ENCODE measurements at regions not wholly inside any gene's neighbourhood (a gene's known extent, or its start where the extent isn't known, plus 50 kb on each side); places are given as distances from the start of the nearest gene placed in this dataset.
"Not testable (repeated sequence)": the region's sequence is repeated elsewhere in the genome, so short reads cannot be mapped to it uniquely, and the experiment has no call there.

GRCh38 chr22:19662049-19662684, 52.1 kb upstream of the SEPTIN5 start (continued):
- 0 out of 4 replicates have a peak, but pooled peaks of 1 of the 2 experiments have one; percentile 85 for TF ChIP-seq ZNF639 (CRISPR knock-in tag; conservative IDR thresholded peaks at IDR 0.05 in 1 of 2, IDR thresholded peaks at IDR 0.05 in 1 of 2)
- peak; percentile 30; the same call in 1 of the 2 replicates for TF ChIP-seq ZNF263 (CRISPR knock-in tag; IDR thresholded peaks at IDR 0.05; ENCODE audit: borderline replicate concordance)
- TF ChIP-seq JUND (IDR thresholded peaks at IDR 0.05; ENCODE audit: borderline replicate concordance, low read depth, low read length): 0 out of 2 replicates have a peak, but pooled peaks have one; percentile 12
- not testable (repeated sequence) for TF ChIP-seq JUND (tag; IDR thresholded peaks at IDR 0.05; ENCODE audit: borderline replicate concordance, low read depth, low read length); CEBPG (tag; conservative IDR thresholded peaks at IDR 0.05 in 1 of 2, IDR thresholded peaks at IDR 0.05 in 1 of 2)
- TF ChIP-seq, protein P1, sequence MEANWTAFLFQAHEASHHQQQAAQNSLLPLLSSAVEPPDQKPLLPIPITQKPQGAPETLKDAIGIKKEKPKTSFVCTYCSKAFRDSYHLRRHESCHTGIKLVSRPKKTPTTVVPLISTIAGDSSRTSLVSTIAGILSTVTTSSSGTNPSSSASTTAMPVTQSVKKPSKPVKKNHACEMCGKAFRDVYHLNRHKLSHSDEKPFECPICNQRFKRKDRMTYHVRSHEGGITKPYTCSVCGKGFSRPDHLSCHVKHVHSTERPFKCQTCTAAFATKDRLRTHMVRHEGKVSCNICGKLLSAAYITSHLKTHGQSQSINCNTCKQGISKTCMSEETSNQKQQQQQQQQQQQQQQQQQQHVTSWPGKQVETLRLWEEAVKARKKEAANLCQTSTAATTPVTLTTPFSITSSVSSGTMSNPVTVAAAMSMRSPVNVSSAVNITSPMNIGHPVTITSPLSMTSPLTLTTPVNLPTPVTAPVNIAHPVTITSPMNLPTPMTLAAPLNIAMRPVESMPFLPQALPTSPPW (CRISPR knock-in tag; IDR thresholded peaks at IDR 0.05): 0 out of 2 replicates have a peak, but pooled peaks have one; percentile 10
- peak in 1 of 2 experiments; percentile 86; a peak in 2 of 4 replicates for TF ChIP-seq FOXA3 (CRISPR knock-in tag; conservative IDR thresholded peaks at IDR 0.05 in 1 of 2, IDR thresholded peaks at IDR 0.05 in 1 of 2)
- TF ChIP-seq, protein P2, sequence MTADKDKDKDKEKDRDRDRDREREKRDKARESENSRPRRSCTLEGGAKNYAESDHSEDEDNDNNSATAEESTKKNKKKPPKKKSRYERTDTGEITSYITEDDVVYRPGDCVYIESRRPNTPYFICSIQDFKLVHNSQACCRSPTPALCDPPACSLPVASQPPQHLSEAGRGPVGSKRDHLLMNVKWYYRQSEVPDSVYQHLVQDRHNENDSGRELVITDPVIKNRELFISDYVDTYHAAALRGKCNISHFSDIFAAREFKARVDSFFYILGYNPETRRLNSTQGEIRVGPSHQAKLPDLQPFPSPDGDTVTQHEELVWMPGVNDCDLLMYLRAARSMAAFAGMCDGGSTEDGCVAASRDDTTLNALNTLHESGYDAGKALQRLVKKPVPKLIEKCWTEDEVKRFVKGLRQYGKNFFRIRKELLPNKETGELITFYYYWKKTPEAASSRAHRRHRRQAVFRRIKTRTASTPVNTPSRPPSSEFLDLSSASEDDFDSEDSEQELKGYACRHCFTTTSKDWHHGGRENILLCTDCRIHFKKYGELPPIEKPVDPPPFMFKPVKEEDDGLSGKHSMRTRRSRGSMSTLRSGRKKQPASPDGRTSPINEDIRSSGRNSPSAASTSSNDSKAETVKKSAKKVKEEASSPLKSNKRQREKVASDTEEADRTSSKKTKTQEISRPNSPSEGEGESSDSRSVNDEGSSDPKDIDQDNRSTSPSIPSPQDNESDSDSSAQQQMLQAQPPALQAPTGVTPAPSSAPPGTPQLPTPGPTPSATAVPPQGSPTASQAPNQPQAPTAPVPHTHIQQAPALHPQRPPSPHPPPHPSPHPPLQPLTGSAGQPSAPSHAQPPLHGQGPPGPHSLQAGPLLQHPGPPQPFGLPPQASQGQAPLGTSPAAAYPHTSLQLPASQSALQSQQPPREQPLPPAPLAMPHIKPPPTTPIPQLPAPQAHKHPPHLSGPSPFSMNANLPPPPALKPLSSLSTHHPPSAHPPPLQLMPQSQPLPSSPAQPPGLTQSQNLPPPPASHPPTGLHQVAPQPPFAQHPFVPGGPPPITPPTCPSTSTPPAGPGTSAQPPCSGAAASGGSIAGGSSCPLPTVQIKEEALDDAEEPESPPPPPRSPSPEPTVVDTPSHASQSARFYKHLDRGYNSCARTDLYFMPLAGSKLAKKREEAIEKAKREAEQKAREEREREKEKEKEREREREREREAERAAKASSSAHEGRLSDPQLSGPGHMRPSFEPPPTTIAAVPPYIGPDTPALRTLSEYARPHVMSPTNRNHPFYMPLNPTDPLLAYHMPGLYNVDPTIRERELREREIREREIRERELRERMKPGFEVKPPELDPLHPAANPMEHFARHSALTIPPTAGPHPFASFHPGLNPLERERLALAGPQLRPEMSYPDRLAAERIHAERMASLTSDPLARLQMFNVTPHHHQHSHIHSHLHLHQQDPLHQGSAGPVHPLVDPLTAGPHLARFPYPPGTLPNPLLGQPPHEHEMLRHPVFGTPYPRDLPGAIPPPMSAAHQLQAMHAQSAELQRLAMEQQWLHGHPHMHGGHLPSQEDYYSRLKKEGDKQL (CRISPR knock-in tag; IDR thresholded peaks at IDR 0.05; ENCODE audit: borderline replicate concordance): 0 out of 2 replicates have a peak, but pooled peaks have one; percentile 68
- peak; percentile 59; the same call in 1 of the 2 replicates for TF ChIP-seq CEBPG (CRISPR knock-in tag; IDR thresholded peaks at IDR 0.05)
- TF ChIP-seq, protein P3, sequence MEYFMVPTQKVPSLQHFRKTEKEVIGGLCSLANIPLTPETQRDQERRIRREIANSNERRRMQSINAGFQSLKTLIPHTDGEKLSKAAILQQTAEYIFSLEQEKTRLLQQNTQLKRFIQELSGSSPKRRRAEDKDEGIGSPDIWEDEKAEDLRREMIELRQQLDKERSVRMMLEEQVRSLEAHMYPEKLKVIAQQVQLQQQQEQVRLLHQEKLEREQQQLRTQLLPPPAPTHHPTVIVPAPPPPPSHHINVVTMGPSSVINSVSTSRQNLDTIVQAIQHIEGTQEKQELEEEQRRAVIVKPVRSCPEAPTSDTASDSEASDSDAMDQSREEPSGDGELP (CRISPR knock-in tag; IDR thresholded peaks at IDR 0.05; ENCODE audit: borderline replicate concordance): peak; percentile 56
- TF ChIP-seq PRDM10 (IDR thresholded peaks at IDR 0.05; ENCODE audit: partially characterized antibody): peak; percentile 99
